ENCODE measurements at regions not wholly inside any gene's neighbourhood (a gene's known extent, or its start where the extent isn't known, plus 50 kb on each side); places are given as distances from the start of the nearest gene placed in this dataset.

DNA sequence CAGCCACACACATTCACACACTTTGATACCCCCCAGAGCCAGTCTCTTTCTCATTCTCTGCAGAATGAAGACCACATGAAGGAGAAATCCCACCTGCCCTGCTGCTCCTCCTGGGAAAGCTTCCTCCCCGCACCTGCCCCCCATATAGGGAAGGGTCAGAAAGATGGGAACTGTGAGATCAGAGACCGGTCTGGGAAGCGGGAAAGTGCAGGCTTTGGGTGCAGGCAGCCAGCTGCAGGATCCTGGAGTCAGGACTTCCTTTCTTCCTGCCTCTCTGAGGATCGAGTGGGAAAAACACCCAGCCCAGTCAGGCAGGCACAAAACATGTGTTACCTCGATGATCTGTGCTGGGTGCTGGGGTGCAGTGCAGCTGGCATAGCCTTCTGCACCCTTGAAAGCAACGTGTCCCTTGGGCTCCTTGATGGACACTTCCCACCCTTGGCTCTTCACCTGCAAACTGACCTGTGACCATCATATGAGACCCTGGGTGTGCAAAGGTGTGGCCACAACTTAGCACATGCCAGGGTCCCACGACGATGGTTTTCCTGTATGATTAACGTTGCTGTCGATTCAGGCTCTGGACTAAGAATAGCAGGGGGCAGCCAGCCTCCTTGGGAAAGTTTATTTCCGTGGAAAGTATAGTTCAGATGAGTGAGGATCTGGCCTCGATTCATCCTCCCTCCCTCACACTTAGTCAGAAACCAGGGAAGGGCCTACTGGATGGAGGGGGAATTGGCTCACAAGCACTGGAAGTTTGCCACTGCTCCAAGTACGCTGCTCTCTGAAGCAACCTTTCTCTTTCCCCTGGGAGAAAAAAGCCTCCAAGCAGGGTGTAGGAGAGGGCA is 105.4 kb upstream of the MED13L start:
- DNase-seq: no peak

DNA sequence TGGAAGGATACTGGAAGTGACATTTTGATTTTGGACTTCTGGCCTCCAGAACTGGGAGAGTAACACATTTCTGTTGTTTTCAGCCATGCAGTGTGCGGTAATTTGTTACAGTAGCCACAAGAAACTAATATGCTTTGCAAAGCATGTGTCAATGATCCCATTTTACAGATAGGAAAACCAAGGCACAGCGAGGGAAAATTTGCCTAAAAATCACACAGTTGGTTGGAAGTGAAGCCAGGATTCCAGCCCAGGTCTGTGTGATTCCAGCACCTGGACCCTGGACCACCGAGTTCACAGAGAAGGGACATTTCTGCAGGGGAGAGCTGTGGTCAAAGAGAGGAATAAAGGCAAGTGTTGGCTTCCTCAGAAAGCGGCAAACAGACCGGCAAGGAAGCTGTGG is 106.7 kb upstream of the MED13L start:
- no peak for DNase-seq

DNA sequence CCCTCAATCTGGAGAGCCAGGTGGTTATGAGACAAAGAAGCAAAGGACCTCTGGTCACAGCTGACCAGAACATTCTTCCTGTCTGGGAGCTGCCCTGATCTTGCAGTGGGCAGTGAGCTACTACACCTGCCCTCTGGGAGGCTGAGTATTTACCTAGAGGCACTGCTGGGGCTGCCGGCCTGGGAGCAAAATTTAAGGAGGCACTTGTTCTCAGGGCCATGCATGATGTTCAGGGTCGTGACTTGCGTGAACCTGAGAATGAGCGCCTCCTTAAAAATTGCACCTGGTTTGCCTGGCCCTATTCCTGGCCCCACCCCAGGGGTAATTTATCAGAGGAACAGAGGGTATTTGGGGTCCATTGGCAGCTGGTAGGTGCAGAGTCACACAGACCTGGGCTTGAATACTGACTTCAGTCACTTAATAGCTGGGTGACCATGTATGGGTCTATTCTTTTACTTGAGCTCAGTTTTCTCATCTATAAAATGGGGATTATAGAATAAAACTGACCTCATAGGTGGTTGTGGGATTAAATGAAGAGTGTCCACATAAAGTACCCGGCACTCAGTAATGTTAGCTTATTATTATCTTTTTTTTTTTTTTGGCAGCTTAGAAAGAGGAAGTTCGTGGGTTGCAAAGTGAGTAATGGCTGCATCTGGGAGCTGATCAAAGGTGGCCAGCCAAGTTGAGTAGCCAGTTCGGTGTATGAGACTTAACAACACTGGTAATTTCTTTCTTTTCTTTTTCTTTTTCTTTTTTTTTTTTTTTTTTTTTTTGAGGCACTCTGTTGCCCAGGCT is 107.4 kb upstream of the MED13L start:
- no peak for DNase-seq

DNA sequence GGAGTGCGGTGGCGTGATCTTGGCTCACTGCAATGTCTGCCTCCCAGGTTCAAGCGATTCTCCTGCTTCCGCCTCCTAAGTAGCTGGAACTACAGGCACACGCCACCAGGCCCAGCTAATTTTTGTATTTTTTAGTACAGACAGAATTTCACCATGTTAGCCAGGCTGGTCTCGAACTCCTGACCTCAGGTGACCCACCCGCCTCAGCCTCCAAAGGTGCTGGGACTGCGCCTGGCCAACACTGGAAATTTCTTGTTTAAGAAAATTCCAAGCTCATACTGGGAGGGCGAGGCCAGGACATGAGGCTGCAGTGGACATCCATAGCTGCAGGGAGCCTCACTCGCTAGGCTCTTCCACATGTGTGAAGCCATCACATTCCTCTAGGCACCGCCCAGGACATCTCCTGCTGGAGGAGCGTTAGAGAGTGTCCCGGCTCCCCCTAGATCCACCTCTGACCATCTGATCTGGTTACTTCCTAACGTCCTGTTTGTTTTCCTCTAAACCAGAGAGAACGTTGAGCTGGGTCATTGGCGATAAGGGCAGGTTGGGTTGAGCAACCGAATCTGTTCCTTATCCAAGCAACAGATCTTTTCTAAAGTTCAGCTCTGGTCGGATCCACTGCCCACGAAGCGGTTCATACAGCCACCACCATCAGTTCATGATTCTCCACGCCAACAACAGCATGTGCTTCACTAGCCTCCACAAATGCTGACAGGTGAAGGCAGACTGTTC is 108.2 kb upstream of the MED13L start:
- no peak for DNase-seq

DNA sequence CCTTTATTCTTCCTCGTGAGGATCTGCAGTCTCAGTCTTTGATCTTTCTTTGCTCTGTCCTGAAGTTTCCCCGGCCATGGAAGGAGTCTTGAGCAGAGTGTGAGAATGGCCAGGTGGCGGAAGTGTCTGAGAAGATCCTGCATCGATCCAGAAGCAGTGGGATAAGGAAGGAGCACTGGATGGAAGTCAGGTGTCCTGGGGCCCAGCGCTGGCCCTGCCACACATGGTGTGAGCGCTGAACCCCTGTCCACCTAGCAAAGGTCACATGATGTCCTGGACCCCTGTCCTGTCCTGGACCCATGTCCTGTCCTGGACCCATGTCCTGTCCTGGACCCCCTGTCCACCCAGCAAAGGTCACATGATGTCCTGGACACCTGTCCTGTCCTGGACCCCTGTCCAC is 111.8 kb upstream of the MED13L start:
- no peak for DNase-seq

DNA sequence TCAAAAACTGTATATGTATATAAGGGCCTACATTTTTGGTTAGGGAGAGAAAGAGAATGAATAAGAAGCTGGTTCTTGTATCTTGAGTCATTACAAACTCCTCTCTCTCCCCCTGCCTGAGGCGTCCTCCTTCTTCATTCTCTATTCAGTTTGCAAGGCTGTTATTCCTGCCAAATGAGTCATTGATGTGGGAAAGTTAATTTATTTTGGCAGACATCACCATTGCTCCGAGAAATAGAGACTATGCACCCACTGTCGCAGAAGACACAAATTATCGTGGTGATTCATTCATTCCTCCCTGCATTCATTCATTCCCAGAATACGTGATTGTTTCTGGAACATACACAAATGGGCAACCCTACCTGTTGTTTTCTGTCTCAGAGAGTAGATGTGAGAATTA is 112.5 kb upstream of the MED13L start:
- no peak for DNase-seq

DNA sequence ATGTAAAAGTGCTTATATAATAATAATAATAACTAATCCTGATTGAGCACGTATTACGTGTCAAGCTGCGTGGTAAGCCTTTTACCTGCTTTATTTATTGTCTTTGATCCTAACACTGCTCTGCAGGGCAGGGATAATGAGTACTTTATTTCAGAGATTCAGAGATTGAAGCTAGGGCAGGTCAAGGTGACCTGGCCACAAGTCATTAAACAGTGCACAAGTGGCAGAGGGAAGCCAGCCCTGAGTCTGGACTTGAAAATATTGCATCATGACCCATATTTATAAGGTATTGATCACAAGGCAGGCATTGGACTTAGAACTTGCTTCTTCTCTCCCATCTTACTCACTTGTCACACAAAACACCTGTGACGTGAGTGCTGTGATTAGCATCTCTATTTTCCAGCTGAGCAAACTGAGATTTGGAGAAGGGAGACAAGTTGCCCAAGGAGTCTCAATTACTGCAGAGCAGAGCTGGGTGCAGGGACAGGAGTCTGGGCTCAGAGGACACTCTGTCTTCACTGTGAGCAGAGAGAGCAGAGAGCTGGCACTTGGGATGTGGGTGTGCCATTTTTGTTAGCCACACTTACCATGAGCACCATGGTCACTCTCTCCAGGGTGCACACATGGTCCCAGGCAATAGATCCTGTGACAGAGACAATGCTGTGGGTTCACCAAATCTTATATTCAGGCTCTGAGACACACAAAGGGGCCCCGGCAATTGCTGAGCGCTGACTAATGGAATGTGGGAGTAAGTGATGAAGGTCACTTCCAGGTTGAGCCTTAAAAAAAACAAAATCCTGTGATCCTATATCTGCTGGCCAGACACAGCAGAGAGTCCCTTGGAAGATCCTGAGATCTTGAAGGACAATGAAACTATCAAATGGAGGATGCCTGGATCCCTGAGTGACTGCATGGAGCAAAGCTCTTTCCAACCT is 113.2 kb upstream of the MED13L start:
- DNase-seq: no peak

DNA sequence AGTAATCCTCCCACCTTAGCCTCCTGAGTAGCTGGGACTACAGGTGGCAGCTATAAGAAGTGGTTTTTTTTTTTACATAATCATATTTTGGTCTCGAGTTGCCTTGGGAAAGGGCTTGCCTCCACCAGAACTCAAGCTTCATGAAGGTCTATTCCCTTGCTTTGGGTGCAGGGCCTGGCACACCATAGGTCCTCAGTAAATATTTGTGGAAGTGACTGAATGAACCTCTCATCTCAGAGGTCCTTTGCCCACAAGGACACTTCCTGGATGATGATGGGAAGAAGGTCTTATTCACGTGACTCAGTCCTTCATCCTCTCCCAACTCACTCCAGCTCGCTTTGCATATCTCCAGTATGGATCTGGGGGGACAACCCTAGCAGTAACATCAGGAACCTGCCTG is 114.0 kb upstream of the MED13L start:
- DNase-seq: no peak

DNA sequence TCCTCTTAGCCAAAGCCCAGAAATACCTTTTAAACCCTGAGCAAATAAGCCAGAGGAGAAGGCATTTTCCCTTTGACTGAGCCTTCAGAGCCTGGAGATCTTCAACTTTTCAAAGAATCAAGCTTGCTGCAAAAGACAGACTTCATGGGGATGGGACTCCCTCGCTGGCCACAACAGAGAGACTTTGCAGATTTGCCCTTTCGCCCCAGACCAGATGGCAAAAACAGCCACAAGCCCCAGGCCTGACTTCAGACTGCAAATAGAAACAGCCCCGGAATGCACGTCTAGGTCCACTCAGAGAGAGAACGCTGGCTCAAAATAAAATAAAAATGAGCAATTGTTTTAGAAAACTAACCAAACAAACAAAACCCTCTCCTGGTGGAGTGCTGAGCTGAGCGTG is 114.6 kb upstream of the MED13L start:
- no peak for DNase-seq

DNA sequence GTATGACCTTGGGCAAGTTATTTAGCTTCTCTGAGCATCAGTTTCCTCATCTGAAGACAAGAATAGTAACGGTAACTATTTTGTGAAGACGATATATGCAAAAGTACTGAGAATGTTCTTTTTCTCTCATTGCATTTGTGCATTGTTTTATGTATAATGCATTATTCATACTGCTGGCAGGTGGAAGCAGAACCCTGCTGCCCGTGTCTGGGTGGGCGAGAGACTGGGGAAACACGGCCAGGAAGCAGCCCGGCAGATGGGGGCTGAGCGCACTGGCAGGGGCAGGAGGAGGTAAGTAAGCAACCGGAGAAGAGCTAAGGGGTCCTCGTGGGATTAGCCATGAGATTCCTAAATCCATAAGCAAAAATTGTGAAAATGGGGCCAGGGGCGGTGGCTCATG is 115.8 kb upstream of the MED13L start:
- no peak for DNase-seq

DNA sequence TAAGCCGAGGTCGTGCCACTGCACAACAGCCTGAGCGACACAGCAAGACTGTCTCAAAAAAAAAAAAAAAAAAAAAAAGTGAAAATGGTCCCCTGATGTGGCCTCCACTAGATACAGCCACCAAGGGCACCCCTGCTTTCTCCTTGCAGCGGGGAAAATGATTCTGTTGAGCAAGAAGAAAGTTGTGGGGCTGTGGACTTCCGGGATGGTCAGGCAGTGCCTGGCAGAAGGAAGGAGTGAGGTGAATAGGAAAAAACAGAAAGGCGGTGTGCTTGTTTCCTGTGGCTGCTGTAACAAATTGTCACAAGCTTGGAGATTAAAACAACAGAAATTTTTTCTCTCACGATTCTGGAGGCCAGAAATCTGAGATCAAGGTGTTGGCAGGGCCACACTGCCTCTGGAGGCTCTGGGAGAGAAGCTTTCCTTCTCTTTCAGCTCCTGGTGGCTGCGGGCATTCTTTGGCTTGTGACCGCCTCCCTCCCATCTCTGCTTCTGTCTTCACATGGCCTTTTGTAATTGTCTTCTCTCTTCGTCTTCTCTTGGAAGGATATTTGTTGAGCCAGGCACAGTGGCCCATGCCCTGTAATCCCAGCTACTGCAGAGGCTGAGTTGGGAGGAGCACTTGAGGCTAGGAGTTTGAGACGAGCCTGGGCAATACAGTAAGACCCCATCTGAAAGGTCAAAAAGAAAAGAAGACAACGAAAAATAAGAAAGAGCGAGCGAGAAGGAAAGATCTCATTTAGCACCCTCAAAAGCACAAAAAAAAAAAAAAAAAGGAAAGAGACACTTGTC is 116.6 kb upstream of the MED13L start:
- no peak for DNase-seq

DNA sequence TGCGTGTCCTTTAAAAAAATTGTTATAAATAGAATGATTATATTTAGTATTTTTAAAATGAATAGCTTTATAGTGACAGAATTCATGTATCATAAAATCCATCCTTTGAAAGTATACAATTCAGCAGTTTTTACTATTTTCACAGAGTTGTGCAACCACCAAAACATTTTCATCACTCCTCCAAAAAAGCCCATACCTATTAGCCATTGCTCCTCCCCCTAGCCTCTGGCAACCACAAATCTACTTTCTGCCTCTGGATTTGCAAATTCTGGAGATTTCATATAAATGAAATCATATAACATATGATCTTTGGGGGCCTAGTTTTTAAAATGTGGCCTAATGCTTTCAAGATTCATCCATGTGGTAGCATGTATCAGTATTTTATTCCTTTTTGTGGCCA is 117.9 kb upstream of the MED13L start:
- no peak for DNase-seq

DNA sequence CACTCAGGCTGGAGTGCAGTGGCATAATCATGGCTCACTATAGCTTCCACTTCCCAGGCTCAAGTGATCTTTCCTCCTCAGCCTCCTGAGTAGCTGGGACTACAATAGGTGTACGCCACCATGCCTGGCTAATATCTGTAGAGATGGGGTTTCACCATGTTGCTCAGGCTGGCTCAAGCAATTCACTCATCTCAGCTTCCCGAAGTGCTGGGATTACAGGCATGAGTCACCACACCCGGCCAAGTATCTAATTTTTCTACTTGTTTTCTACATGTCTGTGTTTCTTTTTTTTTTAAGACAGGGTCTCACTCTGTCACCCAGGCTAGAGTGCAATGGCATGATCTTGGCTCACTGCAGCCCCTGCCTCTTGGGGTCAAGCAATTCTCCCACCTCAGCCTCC is 119.7 kb upstream of the MED13L start:
- no peak for DNase-seq

DNA sequence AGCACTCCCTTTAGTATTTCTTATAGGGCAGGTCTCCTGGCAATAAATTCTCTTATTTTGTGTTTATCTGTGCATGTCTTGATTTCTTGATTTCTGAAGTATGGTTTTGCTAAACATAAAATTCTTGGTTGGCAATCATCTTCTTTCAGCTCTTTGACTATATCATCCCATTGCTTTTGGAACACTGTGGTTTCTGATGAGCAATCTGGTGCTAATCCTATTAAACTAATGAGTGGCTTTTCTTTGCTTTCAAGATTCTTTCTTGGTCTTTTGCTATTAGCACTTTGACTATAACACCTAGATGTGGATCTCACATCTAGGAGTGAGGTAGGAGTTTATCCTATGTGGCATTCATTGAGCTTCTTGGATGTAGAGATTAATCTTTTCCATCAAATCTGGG is 120.7 kb upstream of the MED13L start:
- DNase-seq: no peak

DNA sequence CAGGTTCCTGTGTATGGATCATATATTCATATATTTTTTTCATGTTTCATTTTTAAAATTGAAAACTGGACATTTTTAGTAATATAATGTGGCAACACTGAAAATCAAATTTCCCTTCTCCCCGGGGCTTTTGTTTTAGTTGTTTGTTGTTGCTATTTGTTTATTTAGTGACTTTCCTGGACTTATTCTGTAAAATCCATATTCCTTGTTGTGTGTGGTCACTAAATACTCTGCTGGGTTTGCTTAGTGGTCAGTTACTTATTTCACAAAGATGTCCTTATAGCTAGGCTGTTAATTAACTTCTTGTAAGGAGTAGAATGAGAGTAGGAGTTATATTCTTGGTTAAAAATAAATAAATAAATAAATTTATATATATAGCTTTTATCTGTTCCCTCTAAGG is 121.6 kb upstream of the MED13L start:
- DNase-seq: no peak

DNA sequence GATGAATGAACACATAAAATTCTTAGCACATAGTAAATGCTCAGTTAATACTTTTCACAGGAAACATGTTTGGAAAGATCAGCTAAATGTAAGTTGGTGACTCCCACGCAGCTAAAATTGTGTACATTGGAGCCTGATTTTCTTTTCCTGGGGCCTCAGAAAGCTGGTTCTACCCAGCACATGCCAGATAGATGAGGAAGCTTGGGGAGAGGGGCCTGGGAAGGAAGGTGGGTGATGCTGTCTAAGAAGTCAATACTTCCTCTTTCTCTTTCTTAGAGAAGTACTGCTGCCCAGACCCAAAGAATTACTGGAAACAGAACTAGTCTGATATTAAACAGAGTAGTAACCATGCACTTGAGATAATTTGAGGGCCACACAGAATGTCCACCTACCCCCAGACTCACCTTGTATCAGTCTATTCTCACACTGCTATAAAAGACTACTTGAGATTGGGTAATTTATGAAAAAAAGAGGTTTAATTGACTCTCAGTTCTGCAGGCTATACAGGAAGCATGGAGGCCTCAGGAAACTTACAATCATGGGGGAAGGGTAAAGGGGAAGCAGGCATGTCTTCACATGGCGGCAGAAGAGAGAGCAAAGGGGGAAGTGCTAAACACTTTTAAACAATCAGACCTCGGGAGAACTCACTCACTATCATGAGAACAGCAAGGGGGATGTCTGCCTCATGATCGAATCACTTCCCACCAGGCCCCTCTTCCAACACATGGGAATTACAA is 123.3 kb upstream of the MED13L start:
- no peak for DNase-seq

DNA sequence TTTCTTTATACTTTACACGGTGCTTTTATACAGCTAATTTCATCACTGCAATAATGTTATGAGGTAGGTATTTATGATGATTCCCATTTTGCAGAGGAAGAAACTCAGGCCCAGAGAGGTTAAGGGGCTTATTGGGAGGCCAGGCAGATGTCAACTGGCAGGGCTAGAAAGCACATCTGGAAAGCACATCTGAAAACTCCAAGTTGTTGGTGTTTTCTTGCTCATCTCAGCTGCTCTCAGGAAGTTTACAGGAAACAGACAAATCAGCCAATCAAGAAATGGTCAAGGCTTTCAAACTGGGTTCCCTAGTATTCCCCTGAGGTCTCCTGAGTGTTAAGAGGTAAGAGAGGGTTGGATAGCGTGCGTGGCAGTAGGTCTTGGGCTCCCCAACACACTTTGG is 124.1 kb upstream of the MED13L start:
- DNase-seq: no peak

DNA sequence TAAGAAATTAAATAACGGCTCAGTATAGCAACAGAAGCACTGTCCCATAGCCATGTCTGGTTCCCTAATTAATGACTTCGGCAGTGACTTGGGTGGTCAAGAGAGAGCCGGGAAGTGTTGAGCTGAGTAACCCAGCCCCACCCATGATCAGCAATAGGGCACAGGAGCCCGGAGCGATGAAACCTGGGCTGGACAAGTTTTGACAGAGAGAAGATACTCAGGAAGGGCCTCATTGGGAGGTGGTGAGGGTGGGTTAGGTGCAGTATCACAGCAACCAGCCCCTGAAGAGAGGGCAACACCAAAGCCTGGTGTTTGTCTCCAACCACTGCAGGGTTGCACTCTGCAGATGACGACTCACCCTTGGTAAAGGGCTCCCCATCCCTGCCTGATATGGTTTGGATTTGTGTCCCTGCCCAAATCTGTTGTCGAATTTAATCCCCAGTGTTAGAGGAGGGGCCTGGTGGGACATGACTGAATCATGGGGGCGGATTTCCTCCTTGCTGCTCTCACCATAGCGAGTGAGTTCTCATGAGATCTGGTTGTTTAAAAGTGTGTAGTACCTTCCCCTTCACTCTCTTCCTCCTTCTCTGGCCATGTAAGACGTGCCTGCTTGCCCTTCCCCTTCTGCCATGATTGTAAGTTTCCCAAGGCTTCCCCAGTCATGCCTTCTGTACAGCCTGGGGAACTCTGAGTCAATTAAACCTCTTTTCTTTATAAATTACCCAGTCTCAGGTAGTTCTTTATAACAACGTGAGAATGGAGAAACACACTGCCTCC is 124.9 kb upstream of the MED13L start:
- no peak for DNase-seq

DNA sequence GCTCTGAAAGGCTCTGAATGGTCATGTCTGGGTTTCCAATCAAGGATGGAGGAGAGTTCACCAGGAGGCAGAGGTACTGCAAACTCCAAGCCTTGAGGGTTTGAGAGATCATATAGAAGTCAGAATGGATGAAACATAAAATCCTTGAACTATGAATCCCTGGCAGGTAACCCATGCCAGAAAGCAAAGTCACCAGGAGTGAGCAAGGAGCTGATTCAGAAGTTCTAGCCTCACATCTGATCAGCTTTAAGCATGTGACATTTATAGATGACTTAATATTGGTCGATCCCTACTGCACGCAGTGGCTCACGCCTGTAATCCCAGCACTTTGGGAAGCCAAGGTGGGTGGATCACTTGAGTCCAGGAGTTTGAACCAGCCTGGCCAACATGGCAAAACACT is 126.1 kb upstream of the MED13L start:
- no peak for DNase-seq

DNA sequence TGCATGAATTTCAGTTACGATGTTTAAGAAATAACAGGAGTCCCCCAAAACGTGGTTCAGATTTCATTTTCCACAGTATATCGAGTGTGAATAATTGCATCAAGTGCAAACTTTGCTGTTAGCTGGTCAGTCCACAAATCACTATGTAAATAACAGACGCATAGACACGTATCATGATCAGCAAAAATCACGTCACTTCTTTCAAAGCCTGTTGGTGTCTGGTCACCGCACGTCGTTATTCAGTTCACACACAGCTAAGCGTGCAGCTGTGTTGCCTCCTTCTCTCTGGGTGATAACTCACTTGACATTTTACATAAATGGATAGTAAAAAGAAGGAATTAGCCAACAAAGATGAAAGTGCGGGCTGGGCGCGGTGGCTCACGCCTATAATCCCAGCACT is 126.8 kb upstream of the MED13L start:
- DNase-seq: no peak

All from activated CD4-positive, alpha-beta T cell treated with anti-CD3 and anti-CD28 coated beads for 1 hour (primary cell).